Fibroblast of pulmonary artery (primary cell): ENCODE measurements at regions not wholly inside any gene's neighbourhood (a gene's known extent, or its start where the extent isn't known, plus 50 kb on each side); places are given as distances from the start of the nearest gene placed in this dataset.

Source experiments
- DNase-seq: peaks from one replicate; pipeline ENCODE4 v3.0.0-alpha.2; 2010; ENCODE audit warnings: low read depth
- H3K4me3 ChIP-seq: replicated peaks from 2 replicates; pipeline ENCODE4 v1.5.1; 2011; ENCODE audit warnings: low read depth, mild to moderate bottlenecking, control low read depth, low read length, moderate library complexity
- TF ChIP-seq, protein P1 (sequence below): IDR thresholded peaks from 2 replicates; pipeline ENCODE4 v1.5.1; 2011; ENCODE audit warnings: mild to moderate bottlenecking, control low read depth, low read length, inconsistent platforms; ENCODE audit errors: missing control alignments

GRCh38 chr4:127578967-127579366 is 53.8 kb upstream of the INTU start:
- TF ChIP-seq, protein P1, sequence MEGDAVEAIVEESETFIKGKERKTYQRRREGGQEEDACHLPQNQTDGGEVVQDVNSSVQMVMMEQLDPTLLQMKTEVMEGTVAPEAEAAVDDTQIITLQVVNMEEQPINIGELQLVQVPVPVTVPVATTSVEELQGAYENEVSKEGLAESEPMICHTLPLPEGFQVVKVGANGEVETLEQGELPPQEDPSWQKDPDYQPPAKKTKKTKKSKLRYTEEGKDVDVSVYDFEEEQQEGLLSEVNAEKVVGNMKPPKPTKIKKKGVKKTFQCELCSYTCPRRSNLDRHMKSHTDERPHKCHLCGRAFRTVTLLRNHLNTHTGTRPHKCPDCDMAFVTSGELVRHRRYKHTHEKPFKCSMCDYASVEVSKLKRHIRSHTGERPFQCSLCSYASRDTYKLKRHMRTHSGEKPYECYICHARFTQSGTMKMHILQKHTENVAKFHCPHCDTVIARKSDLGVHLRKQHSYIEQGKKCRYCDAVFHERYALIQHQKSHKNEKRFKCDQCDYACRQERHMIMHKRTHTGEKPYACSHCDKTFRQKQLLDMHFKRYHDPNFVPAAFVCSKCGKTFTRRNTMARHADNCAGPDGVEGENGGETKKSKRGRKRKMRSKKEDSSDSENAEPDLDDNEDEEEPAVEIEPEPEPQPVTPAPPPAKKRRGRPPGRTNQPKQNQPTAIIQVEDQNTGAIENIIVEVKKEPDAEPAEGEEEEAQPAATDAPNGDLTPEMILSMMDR: no peak
- no peak overlapping the region for H3K4me3 ChIP-seq
- no peak for DNase-seq

DNA sequence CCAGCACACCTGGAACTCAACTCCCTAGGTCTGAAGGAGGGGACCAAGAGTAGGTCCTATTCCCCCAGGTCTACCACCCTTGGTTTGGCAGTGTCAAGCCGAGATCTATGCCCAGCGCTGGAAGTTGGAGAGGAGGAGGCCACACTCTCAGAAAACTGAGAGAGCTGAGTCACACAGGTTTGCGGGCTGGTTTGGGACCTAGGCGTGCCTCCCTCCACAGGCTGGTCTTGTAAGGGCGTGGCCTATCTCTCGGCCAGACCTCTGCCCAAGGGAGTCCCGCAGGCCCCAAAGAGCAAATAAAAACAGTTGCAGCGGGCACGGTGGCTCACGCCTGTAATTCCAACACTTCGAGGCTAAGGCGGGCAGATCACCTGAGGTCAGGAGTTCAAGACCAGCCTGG is 52.9 kb upstream of the INTU start:
- no peak for DNase-seq
- TF ChIP-seq, protein P1: no peak
- no peak overlapping the region for H3K4me3 ChIP-seq

DNA sequence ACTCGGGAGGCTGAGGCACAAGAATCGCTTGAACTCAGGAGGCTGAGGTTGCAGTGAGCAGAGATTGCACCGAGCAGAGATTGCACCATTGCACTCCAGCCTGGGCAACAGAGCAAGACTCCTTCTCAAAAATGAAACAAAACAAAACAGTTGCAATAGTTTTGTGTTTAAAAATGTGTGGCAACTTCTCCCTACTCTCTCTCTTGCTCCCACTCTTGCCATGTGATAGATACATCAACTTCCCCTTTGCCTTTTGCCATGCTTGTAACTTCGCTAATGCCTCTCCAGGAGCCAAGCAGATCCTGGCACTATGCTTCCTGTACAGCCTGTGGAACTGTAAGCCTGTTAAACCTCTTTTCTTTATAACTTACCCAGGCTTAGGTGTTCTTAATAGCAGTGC is 52.5 kb upstream of the INTU start:
- no peak for DNase-seq
- H3K4me3 ChIP-seq: no peak overlapping the region
- TF ChIP-seq, protein P1: no peak

- TF ChIP-seq, protein P1: no peak
- no peak overlapping the region for H3K4me3 ChIP-seq
- DNase-seq: no peak
These were observed 51.9 kb upstream of the INTU start for GRCh38 chr4:127580891-127581290.
